ENCODE measurements at regions not wholly inside any gene's neighbourhood (a gene's known extent, or its start where the extent isn't known, plus 50 kb on each side); places are given as distances from the start of the nearest gene placed in this dataset.

DNA sequence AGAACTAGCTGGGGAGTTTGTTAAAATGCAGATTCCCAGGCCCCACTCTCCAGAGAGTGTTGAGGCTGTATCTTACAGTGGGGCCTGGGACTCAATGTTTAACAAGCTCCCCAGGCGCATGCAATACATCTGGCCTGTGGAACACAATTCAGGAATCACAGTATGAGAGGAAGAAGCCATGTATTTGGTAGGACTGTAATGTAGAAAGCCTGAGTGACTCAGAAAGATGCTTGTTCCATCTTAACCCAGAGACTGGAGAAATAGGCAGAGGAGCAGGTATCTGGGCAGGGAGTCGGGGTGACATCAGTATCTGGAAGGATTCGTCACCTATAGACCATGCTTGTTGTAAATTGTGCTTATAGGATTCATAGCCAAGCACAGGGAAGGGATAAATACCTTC lies 90.5 kb downstream of the UNC5CL start:
- no TSS peak for BruUV-seq (replicated peaks)
- peaks cover 0 to 4% of the 10 kb centered on the region in 2 experiments for H3K27me3 ChIP-seq (ENCODE audit: control insufficient read depth in 2 of 2, insufficient read depth in 2 of 2, low read length in 2 of 2)
- no peak overlapping the region for H3K4me2 ChIP-seq (ENCODE audit: insufficient read depth, low read length)
- FAIRE-seq (no peak), DNase-seq (ENCODE audit: low read depth, low spot score) (no peak)
- H4K20me1 ChIP-seq (replicated peaks; ENCODE audit: control insufficient read depth, extremely low read depth, insufficient read depth, low read length) = no peaks in the 10 kb centered on the region
- H3K4me3 ChIP-seq (replicated peaks in 1 of 3; ENCODE audit: insufficient read depth in 1 of 3, low read depth in 1 of 3, low read length in 3 of 3) = no peak overlapping the region
- H3K9me3 ChIP-seq (replicated peaks; ENCODE audit: control insufficient read depth, insufficient read depth, low read length) = no peaks in the 10 kb centered on the region
- no peak overlapping the region for H2AFZ ChIP-seq (ENCODE audit: low read depth, low read length)
- ChIA-PET CTCF (interaction anchor here (1.0 to 2.6 kb wide), 3 partner anchors 10 to 79 kb away, joined by 3 to 8 read pairs (median 4); no protein-coding TSS in a partner anchor), POLR2A (no interaction called here)
- H3K36me3 ChIP-seq (ENCODE audit: control insufficient read depth in 2 of 2, extremely low read depth in 1 of 2, insufficient read depth in 2 of 2, low read length in 2 of 2) = no peaks in the 10 kb centered on the region
- TF ChIP-seq POLR2A (IDR thresholded peaks at IDR 0.05; ENCODE audit: low read depth, low read length) (no peak), POLR2AphosphoS5 (IDR thresholded peaks at IDR 0.05; ENCODE audit: insufficient read depth, low read depth, low read length) (no peak), FOS (IDR thresholded peaks at IDR 0.05; ENCODE audit: borderline replicate concordance, insufficient read depth, low read length) (no peak), GATA2 (IDR thresholded peaks at IDR 0.05; ENCODE audit: insufficient read depth, insufficient read length, low read depth, low read length) (no peak), JUN (IDR thresholded peaks at IDR 0.05; ENCODE audit: borderline replicate concordance, insufficient read depth, insufficient read length, low read depth) (no peak)
- H3K9ac ChIP-seq (replicated peaks; ENCODE audit: extremely low read depth, insufficient read depth, low read length) = no peak overlapping the region
- H3K4me1 ChIP-seq (ENCODE audit: control insufficient read depth, extremely low read depth, insufficient read depth, low read length) = peaks cover 6% of the 10 kb centered on the region
- dilution Hi-C loops (cut with MboI; ENCODE audit: extremely low pct_ligation_motif_present, low sequenced_read_pairs) = no loop called here
- H3K79me2 ChIP-seq (ENCODE audit: control insufficient read depth, insufficient read depth, low read length) = no peaks in the 10 kb centered on the region
- H3K9me1 ChIP-seq (replicated peaks; ENCODE audit: control insufficient read depth, extremely low read depth, insufficient read depth, low read length) = no peaks in the 10 kb centered on the region
- H3K27ac ChIP-seq (ENCODE audit: insufficient read depth, low read depth, low read length) = no peak overlapping the region
- intact Hi-C loops (cut with micrococcal nuclease) = no loop called here

DNA sequence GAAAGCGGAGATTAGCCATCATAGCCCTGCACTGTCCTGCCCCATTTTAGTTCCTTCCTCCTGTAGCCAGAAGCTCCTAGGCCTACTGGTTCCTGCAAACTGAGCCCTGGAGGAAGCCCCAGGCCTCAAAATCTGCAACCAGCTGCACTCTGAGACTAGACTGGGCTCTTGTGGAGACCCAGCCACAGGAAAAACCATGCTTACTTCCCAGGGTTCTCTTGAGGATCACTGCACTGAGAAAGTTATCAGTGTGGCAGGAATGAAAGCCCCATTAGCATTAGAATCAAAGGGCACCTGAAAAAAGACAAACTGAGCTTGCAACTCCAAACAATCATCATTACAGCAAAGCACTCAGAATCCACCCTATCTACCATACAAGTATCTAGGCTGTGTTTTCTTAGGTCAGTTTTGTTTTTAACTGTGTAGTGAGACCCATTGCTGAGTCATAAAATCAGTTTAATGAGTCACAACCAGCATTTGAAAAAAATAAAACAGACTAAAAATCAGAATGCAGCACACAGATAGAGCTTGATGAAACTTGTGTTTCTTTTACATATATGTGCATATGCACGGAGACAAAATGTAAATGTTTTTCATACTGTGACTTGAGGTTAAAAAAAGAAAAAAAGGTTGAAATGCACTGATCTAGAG lies 91.0 kb downstream of the UNC5CL start:
- ChIA-PET POLR2A (no interaction called here), CTCF (interaction anchor here (1.0 to 2.6 kb wide), 3 partner anchors 11 to 80 kb away, joined by 3 to 8 read pairs (median 4); no protein-coding TSS in a partner anchor)
- no peaks in the 10 kb centered on the region for H3K9me1 ChIP-seq (replicated peaks; ENCODE audit: control insufficient read depth, extremely low read depth, insufficient read depth, low read length)
- H3K4me2 ChIP-seq (ENCODE audit: insufficient read depth, low read length) = no peak overlapping the region
- intact Hi-C loops (cut with micrococcal nuclease) = no loop called here
- dilution Hi-C loops (cut with MboI; ENCODE audit: extremely low pct_ligation_motif_present, low sequenced_read_pairs) = no loop called here
- no peak overlapping the region for H3K27ac ChIP-seq (ENCODE audit: insufficient read depth, low read depth, low read length)
- no peaks in the 10 kb centered on the region for H3K9me3 ChIP-seq (replicated peaks; ENCODE audit: control insufficient read depth, insufficient read depth, low read length)
- no peaks in the 10 kb centered on the region for H3K79me2 ChIP-seq (ENCODE audit: control insufficient read depth, insufficient read depth, low read length)
- peaks cover 6% of the 10 kb centered on the region for H3K4me1 ChIP-seq (ENCODE audit: control insufficient read depth, extremely low read depth, insufficient read depth, low read length)
- DNase-seq (ENCODE audit: low read depth, low spot score) = peak; percentile 71
- H3K4me3 ChIP-seq (replicated peaks in 1 of 3; ENCODE audit: insufficient read depth in 1 of 3, low read depth in 1 of 3, low read length in 3 of 3) = no peak overlapping the region
- no TSS peak for BruUV-seq (replicated peaks)
- peak overlapping the region; percentile 68 for H2AFZ ChIP-seq (ENCODE audit: low read depth, low read length)
- H3K9ac ChIP-seq (replicated peaks; ENCODE audit: extremely low read depth, insufficient read depth, low read length) = no peak overlapping the region
- peak; percentile 92 for TF ChIP-seq FOS (IDR thresholded peaks at IDR 0.05; ENCODE audit: borderline replicate concordance, insufficient read depth, low read length)
- TF ChIP-seq JUN (IDR thresholded peaks at IDR 0.05; ENCODE audit: borderline replicate concordance, insufficient read depth, insufficient read length, low read depth) = peak; percentile 65
- TF ChIP-seq GATA2 (IDR thresholded peaks at IDR 0.05; ENCODE audit: insufficient read depth, insufficient read length, low read depth, low read length) = no peak
- no peak for TF ChIP-seq POLR2A (IDR thresholded peaks at IDR 0.05; ENCODE audit: low read depth, low read length)
- TF ChIP-seq, protein P1, sequence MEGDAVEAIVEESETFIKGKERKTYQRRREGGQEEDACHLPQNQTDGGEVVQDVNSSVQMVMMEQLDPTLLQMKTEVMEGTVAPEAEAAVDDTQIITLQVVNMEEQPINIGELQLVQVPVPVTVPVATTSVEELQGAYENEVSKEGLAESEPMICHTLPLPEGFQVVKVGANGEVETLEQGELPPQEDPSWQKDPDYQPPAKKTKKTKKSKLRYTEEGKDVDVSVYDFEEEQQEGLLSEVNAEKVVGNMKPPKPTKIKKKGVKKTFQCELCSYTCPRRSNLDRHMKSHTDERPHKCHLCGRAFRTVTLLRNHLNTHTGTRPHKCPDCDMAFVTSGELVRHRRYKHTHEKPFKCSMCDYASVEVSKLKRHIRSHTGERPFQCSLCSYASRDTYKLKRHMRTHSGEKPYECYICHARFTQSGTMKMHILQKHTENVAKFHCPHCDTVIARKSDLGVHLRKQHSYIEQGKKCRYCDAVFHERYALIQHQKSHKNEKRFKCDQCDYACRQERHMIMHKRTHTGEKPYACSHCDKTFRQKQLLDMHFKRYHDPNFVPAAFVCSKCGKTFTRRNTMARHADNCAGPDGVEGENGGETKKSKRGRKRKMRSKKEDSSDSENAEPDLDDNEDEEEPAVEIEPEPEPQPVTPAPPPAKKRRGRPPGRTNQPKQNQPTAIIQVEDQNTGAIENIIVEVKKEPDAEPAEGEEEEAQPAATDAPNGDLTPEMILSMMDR (IDR thresholded peaks at IDR 0.05; ENCODE audit: extremely low read depth in 1 of 2, insufficient read depth in 1 of 2, low read depth in 1 of 2, low read length in 2 of 2) = no peak
- TF ChIP-seq POLR2AphosphoS5 (IDR thresholded peaks at IDR 0.05; ENCODE audit: insufficient read depth, low read depth, low read length) = no peak
- TF ChIP-seq MYC (IDR thresholded peaks at IDR 0.05; ENCODE audit: low read depth, low read length) = no peak
- peaks cover 0 to 4% of the 10 kb centered on the region in 2 experiments for H3K27me3 ChIP-seq (ENCODE audit: control insufficient read depth in 2 of 2, insufficient read depth in 2 of 2, low read length in 2 of 2)
- no peaks in the 10 kb centered on the region for H4K20me1 ChIP-seq (replicated peaks; ENCODE audit: control insufficient read depth, extremely low read depth, insufficient read depth, low read length)
- FAIRE-seq = peak; percentile 85
- no peaks in the 10 kb centered on the region for H3K36me3 ChIP-seq (ENCODE audit: control insufficient read depth in 2 of 2, extremely low read depth in 1 of 2, insufficient read depth in 2 of 2, low read length in 2 of 2)
